GM12878 (cell line): ENCODE measurements at regions not wholly inside any gene's neighbourhood (a gene's known extent, or its start where the extent isn't known, plus 50 kb on each side); places are given as distances from the start of the nearest gene placed in this dataset.

Experiments used
- ATAC-seq: fragments of 200-7000 bp; cut with Tn5 transposase; 3 replicates; pipeline ENCODE4 v1.9.1; 2020; ENCODE audit warnings: mild to moderate bottlenecking, moderate library complexity
- BruUV-seq: library from RNA; stranded (reverse); fragments of 400-500 nt; replicated peaks from 2 replicates; lab custom pipeline; 2021; lab: Mats Ljungman, UMichigan
- CTCF ChIA-PET: fragments of 300-600 bp; sonication (Branson Sonifier 250); formaldehyde crosslinking; extraction: SDS; loops from one replicate; lab custom pipeline; 2021; ENCODE audit warnings: inconsistent platforms; lab: Yijun Ruan, JAX
- POLR2A ChIA-PET: fragments of 350-600 bp; formaldehyde crosslinking; extraction: SDS; loops from one replicate; lab custom pipeline; 2021; ENCODE audit warnings: inconsistent platforms; lab: Charles Lee
- RAD21 ChIA-PET: fragments of 300-600 bp; sonication (Branson Sonifier 250); formaldehyde crosslinking; loops from one replicate; lab custom pipeline; 2023; ENCODE audit warnings: antibody characterized with exemption; ENCODE audit not compliant: unreplicated experiment; lab: Charles Lee
- SMC1A ChIA-PET: fragments of 300-600 bp; sonication (Branson Sonifier 250); formaldehyde crosslinking; loops from one replicate; lab custom pipeline; 2023; ENCODE audit not compliant: unreplicated experiment, uncharacterized antibody; lab: Charles Lee
- DNase-seq: peaks from one replicate; pipeline ENCODE4 v3.0.0-alpha.2; 2011; ENCODE audit warnings: low read depth, low spot score
- FAIRE-seq: peaks from 3 replicates; lab custom pipeline; 2011; peaks lifted over from hg19 to GRCh38; lab: Jason Lieb, UNC
- H2AFZ ChIP-seq: 2 replicates; pipeline ENCODE4 v1.6.0; 2011; ENCODE audit warnings: low read depth, low read length, control low read depth; ENCODE audit not compliant: control insufficient read depth
- H3K27ac ChIP-seq: 2 replicates; pipeline ENCODE4 v1.5.1; 2011; ENCODE audit warnings: control low read depth; ENCODE audit not compliant: control insufficient read depth, insufficient read depth
- H3K27me3 ChIP-seq, 2 experiments: replicated peaks in 1 of 2; 2 replicates each; pipeline versions ENCODE4 v1.6.0 to v1.6.1; 2011; ENCODE audit warnings: low read length in 1 of 2; ENCODE audit not compliant: control insufficient read depth in 2 of 2, insufficient read depth in 2 of 2
- H3K36me3 ChIP-seq, 2 experiments: 2 replicates each; pipeline ENCODE4 v1.5.1; 2011; ENCODE audit warnings: low read length in 1 of 2; ENCODE audit not compliant: control insufficient read depth in 2 of 2, insufficient read depth in 2 of 2
- H3K4me1 ChIP-seq: 2 replicates; pipeline ENCODE4 v1.6.1; 2011; ENCODE audit warnings: mild to moderate bottlenecking, low read length, moderate library complexity, mixed read lengths; ENCODE audit not compliant: control insufficient read depth, insufficient read depth
- H3K4me2 ChIP-seq: 2 replicates; pipeline ENCODE4 v1.6.0; 2011; ENCODE audit warnings: control low read depth; ENCODE audit not compliant: control insufficient read depth, insufficient read depth
- H3K4me3 ChIP-seq: fragments of 200-600 bp; sonication (generic); 2 replicates; pipeline ENCODE4 v1.5.1; 2016
- H3K79me2 ChIP-seq: 2 replicates; pipeline ENCODE4 v1.6.0; 2011; ENCODE audit warnings: low read length; ENCODE audit not compliant: control insufficient read depth, insufficient read depth
- H3K9ac ChIP-seq: 2 replicates; pipeline ENCODE4 v1.8.0; 2011; ENCODE audit warnings: low read length, control low read depth, mixed read lengths; ENCODE audit not compliant: control insufficient read depth, insufficient read depth
- H3K9me3 ChIP-seq: replicated peaks from 3 replicates; pipeline ENCODE4 v1.5.1; 2011; ENCODE audit warnings: mild to moderate bottlenecking, low read length; ENCODE audit not compliant: control insufficient read depth, insufficient read depth
- H4K20me1 ChIP-seq: 2 replicates; pipeline ENCODE4 v1.6.0; 2011; ENCODE audit not compliant: control insufficient read depth, insufficient read depth
- BMI1 ChIP-seq: fragments of 450-650 bp; IDR thresholded peaks from 2 replicates; pipeline ENCODE4 v1.6.1; 2016; ENCODE audit warnings: mild to moderate bottlenecking, moderate library complexity, borderline replicate concordance
- DPF2 ChIP-seq: fragments of 450-650 bp; IDR thresholded peaks from 2 replicates; pipeline ENCODE4 v1.6.1; 2017; ENCODE audit warnings: mild to moderate bottlenecking
- HDAC6 ChIP-seq: fragments of 200-600 bp; sonication (generic); IDR thresholded peaks from one replicate; pipeline ENCODE4 v1.8.0; 2017; ENCODE audit warnings: antibody characterized with exemption; ENCODE audit not compliant: unreplicated experiment
- JUND ChIP-seq: IDR thresholded peaks from 2 replicates; pipeline ENCODE4 v1.6.1; 2012; ENCODE audit warnings: low read depth, mild to moderate bottlenecking, low read length, improper control_type of control experiment, moderate library complexity
- PML ChIP-seq: IDR thresholded peaks from 2 replicates; pipeline ENCODE4 v1.6.1; 2012; ENCODE audit warnings: low read length, inconsistent platforms
- SIX5 ChIP-seq: IDR thresholded peaks from 2 replicates; pipeline ENCODE4 v1.6.1; 2011; ENCODE audit warnings: mild to moderate bottlenecking, low read depth, low read length, moderate library complexity; ENCODE audit not compliant: severe bottlenecking
- SPI1 ChIP-seq: IDR thresholded peaks from 2 replicates; pipeline ENCODE4 v1.6.1; 2011; ENCODE audit warnings: low read depth, mild to moderate bottlenecking, low read length, moderate library complexity, borderline replicate concordance; ENCODE audit not compliant: insufficient read depth
- SUPT20H ChIP-seq: IDR thresholded peaks from 2 replicates; pipeline ENCODE4 v1.6.1; 2011; ENCODE audit warnings: low read depth, mild to moderate bottlenecking, low read length, moderate library complexity, borderline replicate concordance; ENCODE audit not compliant: control insufficient read depth
- WGBS: methylation state at CpG from one replicate; pipeline ENCODE4 v1.1.6; 2016; ENCODE audit warnings: low lambda C conversion rate; ENCODE audit not compliant: insufficient replicate concordance, insufficient coverage; ENCODE audit errors: missing lambda C conversion rate; 5-methylcytosine and 5-hydroxymethylcytosine counted together
- in situ Hi-C: fragments of 300-500 bp; cut with MboI; formaldehyde crosslinking; loops from 9 replicates; pipeline ENCODE4 v1.14.3; 2018; ENCODE audit warnings: mixed read lengths
- intact Hi-C: fragments of 100-400 bp; cut with micrococcal nuclease; formaldehyde crosslinking; loops from one replicate; pipeline ENCODE4 v1.14.2; 2022; ENCODE audit not compliant: unreplicated experiment
- TF ChIP-seq, protein P1 (sequence below): fragments of 450-650 bp; IDR thresholded peaks from 2 replicates; pipeline ENCODE4 v1.6.1; 2017; ENCODE audit warnings: mild to moderate bottlenecking, moderate library complexity

DNA sequence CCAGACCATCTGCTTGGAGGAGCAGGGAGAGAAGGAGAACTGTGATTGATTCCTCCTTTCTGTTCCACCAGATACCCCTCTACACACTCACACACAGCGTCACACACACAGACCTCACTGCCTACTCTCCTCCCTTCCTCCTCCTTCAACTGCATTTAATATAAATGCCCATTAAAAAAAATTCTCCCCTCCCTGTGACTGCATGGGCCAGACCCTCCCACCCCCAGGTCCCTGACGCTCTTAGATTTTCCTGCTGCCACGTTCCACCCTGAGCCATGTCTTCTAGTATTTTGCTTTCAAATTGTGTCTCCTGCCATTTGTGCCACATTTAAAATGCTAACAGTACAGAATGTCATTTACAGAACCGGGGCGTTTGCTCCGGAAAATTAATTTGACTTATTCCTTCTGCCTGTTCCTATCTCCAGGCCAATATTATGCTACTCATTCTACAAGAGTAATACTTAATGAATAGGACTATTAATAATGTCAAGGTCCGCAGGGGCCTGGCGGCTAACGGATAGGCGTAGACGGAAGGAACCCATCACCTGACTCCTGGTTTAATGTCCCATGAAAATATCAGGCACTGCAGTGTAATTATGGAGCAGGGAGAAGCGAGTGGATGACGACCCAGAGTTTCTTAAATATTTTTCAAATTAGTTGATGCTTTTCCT is 100.2 kb downstream of the MRM1 start:
- Histone ChIP-seq H3K4me1 (no peaks in the 10 kb centered on the region), H3K4me2 (no peak overlapping the region), H3K27me3 (no peaks in the 10 kb centered on the region; a peak in 2 of 4 replicates), H3K4me3 (no peak overlapping the region), H3K79me2 (no peaks in the 10 kb centered on the region), H3K27ac (no peak overlapping the region), H3K36me3 (no peaks in the 10 kb centered on the region), H3K9me3 (no peaks in the 10 kb centered on the region), H4K20me1 (no peaks in the 10 kb centered on the region), H3K9ac (no peak overlapping the region), H2AFZ (no peak overlapping the region)
- SMC1A ChIA-PET = no interaction called here
- intact Hi-C loops (loop anchor here (10.0 kb wide), 1 partner anchor 77 kb away; no protein-coding TSS in a partner anchor), in situ Hi-C loops (no loop called here)
- no TSS peak for BruUV-seq
- 27% methylated on average over 13 of the region's 13 CpGs for WGBS
- no peak for DNase-seq
- RAD21 ChIA-PET = no interaction called here
- POLR2A ChIA-PET = no interaction called here
- ATAC-seq = no peak
- CTCF ChIA-PET = no interaction called here
- TF ChIP-seq HDAC6 (no peak), SPI1 (no peak), SUPT20H (no peak), DPF2 (no peak), BMI1 (no peak)
- FAIRE-seq = no peak

DNA sequence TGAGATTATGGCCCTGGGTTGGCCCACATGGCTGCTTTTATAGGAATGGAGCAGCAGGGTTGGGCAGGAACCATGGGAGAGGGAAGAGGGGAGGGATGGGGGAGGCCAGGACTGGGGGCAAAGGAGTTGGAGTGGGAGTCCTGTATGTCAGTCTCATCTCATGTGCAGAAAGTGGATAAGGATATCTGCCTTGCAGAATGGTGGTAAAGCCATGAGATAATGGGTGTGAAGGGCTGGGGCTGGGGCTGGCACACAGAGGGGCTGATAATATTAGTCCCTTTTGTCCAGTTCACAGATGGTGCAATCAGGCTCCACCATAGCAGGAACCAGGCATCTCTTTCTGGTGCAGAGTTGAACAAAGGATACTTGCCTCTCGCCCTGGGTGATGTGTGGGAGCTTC is 101.3 kb downstream of the MRM1 start:
- H4K20me1 ChIP-seq = no peaks in the 10 kb centered on the region
- in situ Hi-C loops (no loop called here), intact Hi-C loops (loop anchor here (10.0 kb wide), 1 partner anchor 78 kb away; no protein-coding TSS in a partner anchor)
- H3K27me3 ChIP-seq = no peaks in the 10 kb centered on the region; a peak in 2 of 4 replicates
- H3K9ac ChIP-seq = no peak overlapping the region
- no peak overlapping the region for H3K4me2 ChIP-seq
- WGBS = 0% methylated on average over 1 of the region's 1 CpG
- no peak for FAIRE-seq
- H3K4me1 ChIP-seq = no peaks in the 10 kb centered on the region
- H2AFZ ChIP-seq = no peak overlapping the region
- no peak for DNase-seq
- CTCF ChIA-PET = no interaction called here
- SMC1A ChIA-PET = no interaction called here
- H3K27ac ChIP-seq = no peak overlapping the region
- H3K9me3 ChIP-seq = no peaks in the 10 kb centered on the region
- RAD21 ChIA-PET = no interaction called here
- ATAC-seq = no peak
- POLR2A ChIA-PET = no interaction called here
- H3K4me3 ChIP-seq = no peak overlapping the region
- no peaks in the 10 kb centered on the region for H3K36me3 ChIP-seq
- BruUV-seq = no TSS peak
- H3K79me2 ChIP-seq = no peaks in the 10 kb centered on the region
- TF ChIP-seq SIX5 = no peak
- TF ChIP-seq PML = no peak
- no peak for TF ChIP-seq JUND
- TF ChIP-seq, protein P1, sequence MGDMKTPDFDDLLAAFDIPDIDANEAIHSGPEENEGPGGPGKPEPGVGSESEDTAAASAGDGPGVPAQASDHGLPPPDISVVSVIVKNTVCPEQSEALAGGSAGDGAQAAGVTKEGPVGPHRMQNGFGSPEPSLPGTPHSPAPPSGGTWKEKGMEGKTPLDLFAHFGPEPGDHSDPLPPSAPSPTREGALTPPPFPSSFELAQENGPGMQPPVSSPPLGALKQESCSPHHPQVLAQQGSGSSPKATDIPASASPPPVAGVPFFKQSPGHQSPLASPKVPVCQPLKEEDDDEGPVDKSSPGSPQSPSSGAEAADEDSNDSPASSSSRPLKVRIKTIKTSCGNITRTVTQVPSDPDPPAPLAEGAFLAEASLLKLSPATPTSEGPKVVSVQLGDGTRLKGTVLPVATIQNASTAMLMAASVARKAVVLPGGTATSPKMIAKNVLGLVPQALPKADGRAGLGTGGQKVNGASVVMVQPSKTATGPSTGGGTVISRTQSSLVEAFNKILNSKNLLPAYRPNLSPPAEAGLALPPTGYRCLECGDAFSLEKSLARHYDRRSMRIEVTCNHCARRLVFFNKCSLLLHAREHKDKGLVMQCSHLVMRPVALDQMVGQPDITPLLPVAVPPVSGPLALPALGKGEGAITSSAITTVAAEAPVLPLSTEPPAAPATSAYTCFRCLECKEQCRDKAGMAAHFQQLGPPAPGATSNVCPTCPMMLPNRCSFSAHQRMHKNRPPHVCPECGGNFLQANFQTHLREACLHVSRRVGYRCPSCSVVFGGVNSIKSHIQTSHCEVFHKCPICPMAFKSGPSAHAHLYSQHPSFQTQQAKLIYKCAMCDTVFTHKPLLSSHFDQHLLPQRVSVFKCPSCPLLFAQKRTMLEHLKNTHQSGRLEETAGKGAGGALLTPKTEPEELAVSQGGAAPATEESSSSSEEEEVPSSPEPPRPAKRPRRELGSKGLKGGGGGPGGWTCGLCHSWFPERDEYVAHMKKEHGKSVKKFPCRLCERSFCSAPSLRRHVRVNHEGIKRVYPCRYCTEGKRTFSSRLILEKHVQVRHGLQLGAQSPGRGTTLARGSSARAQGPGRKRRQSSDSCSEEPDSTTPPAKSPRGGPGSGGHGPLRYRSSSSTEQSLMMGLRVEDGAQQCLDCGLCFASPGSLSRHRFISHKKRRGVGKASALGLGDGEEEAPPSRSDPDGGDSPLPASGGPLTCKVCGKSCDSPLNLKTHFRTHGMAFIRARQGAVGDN = no peak
